B cell (primary cell): ENCODE measurements at regions not wholly inside any gene's neighbourhood (a gene's known extent, or its start where the extent isn't known, plus 50 kb on each side); places are given as distances from the start of the nearest gene placed in this dataset.

Source experiments
- EZH2 ChIP-seq: IDR thresholded peaks from 2 replicates; pipeline ENCODE4 v1.6.1; 2012; ENCODE audit warnings: borderline replicate concordance, low read depth, mild to moderate bottlenecking, moderate library complexity, low read length; ENCODE audit not compliant: insufficient read depth, poor library complexity, severe bottlenecking
- TF ChIP-seq, protein P1 (sequence below): fragments of 200-600 bp; IDR thresholded peaks from one replicate; pipeline ENCODE4 v1.8.0; 2022; ENCODE audit warnings: antibody characterized with exemption, mild to moderate bottlenecking

DNA sequence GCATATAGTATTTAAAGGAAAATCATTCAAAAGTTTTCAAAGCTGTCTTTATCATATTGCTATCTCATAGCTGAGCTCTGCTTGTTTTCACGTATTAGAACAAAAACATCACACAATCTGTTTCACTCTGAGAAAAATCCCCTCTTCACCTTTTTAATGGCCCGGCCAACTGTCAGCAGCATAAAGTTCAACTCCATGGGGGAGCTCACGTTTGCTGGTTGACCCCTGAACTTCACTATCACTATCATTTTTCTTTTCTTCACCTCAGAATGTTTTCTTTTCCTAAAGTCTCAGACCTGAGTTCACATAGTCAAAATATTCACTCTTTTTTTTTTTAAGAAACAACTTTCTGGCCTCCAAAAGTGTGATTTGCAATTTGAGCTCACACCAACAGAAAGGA is 374.4 kb upstream of the MARCKS start:
- TF ChIP-seq, protein P1, sequence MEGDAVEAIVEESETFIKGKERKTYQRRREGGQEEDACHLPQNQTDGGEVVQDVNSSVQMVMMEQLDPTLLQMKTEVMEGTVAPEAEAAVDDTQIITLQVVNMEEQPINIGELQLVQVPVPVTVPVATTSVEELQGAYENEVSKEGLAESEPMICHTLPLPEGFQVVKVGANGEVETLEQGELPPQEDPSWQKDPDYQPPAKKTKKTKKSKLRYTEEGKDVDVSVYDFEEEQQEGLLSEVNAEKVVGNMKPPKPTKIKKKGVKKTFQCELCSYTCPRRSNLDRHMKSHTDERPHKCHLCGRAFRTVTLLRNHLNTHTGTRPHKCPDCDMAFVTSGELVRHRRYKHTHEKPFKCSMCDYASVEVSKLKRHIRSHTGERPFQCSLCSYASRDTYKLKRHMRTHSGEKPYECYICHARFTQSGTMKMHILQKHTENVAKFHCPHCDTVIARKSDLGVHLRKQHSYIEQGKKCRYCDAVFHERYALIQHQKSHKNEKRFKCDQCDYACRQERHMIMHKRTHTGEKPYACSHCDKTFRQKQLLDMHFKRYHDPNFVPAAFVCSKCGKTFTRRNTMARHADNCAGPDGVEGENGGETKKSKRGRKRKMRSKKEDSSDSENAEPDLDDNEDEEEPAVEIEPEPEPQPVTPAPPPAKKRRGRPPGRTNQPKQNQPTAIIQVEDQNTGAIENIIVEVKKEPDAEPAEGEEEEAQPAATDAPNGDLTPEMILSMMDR, result no peak
- TF ChIP-seq EZH2, result no peak
